ENCODE measurements at regions not wholly inside any gene's neighbourhood (a gene's known extent, or its start where the extent isn't known, plus 50 kb on each side); places are given as distances from the start of the nearest gene placed in this dataset.

DNA sequence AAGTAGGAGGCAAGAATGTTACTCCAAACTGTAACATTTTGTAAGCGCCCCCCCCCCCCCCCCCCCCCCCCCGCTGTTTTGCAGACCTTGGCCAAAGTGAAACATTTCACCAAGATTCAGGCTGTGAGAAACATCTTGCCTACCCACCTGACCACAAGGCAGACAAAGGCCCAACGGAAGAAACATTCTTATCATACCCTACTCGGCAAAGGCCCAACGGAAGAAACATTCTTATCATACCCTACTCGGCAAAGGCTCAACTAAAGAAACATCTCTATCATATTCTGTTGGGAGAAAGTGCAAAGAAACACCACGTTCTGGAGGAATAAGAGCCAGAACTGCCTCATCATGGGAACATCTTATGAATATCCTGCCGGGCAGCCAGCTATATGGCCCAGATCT lies 117.1 kb downstream of the JRKL start:
- no peak overlapping the region for H3K4me3 Mint-ChIP-seq
- Histone ChIP-seq H3K14ac (ENCODE audit: insufficient read depth, low read length) (no peak overlapping the region), H4K91ac (ENCODE audit: insufficient read length, low read depth, low read length) (no peak overlapping the region), H2BK120ac (ENCODE audit: low read depth, low read length, poor library complexity, severe bottlenecking) (no peak overlapping the region), H2BK12ac (ENCODE audit: insufficient read length, low read depth, low read length) (no peak overlapping the region), H3K56ac (ENCODE audit: insufficient read length, low read depth, low read length) (no peak overlapping the region), H3K4me2 (ENCODE audit: insufficient read depth, insufficient read length, low read length) (no peak overlapping the region), H3T11ph (ENCODE audit: low read length) (no peak overlapping the region), H3K18ac (ENCODE audit: insufficient read length, low read depth, low read length) (no peak overlapping the region), H3K9me3 (ENCODE audit: control insufficient read depth, low read depth, low read length) (no peaks in the 10 kb centered on the region), H3K79me2 (ENCODE audit: insufficient read depth, low read length) (no peaks in the 10 kb centered on the region), H2BK20ac (ENCODE audit: low read depth, low read length, poor library complexity, severe bottlenecking) (no peak overlapping the region), H4K20me1 (ENCODE audit: control insufficient read depth, insufficient read depth, insufficient read length) (no peaks in the 10 kb centered on the region), H3K27ac (ENCODE audit: insufficient read length, low read depth, low read length) (no peak overlapping the region), H2AFZ (ENCODE audit: low read length) (no peak overlapping the region), H2BK5ac (ENCODE audit: insufficient read length, low read length) (no peak overlapping the region), H3K4me1 (ENCODE audit: insufficient read depth, low read length) (no peaks in the 10 kb centered on the region), H3K4ac (ENCODE audit: low read depth, low read length) (no peak overlapping the region), H3K23ac (ENCODE audit: insufficient read length, low read depth, low read length) (no peak overlapping the region), H3K23me2 (ENCODE audit: insufficient read length, low read depth, low read length, poor library complexity, severe bottlenecking) (no peaks in the 10 kb centered on the region), H4K8ac (replicated peaks; ENCODE audit: insufficient read length, low read depth, low read length) (no peak overlapping the region), H3K9ac (ENCODE audit: extremely low read depth, insufficient read length, low read length) (no peak overlapping the region), H3K79me1 (ENCODE audit: insufficient read depth, low read depth, low read length, poor library complexity, severe bottlenecking) (no peaks in the 10 kb centered on the region), H2AK5ac (ENCODE audit: insufficient read length, low read length) (no peak overlapping the region), H2BK15ac (ENCODE audit: low read depth, low read length) (no peak overlapping the region), H4K5ac (ENCODE audit: insufficient read length, low read depth, low read length) (no peak overlapping the region), H3K27me3 (ENCODE audit: insufficient read depth, low read length) (no peaks in the 10 kb centered on the region)
- no peaks in the 10 kb centered on the region for H3K4me1 Mint-ChIP-seq
- TF ChIP-seq, protein P1, sequence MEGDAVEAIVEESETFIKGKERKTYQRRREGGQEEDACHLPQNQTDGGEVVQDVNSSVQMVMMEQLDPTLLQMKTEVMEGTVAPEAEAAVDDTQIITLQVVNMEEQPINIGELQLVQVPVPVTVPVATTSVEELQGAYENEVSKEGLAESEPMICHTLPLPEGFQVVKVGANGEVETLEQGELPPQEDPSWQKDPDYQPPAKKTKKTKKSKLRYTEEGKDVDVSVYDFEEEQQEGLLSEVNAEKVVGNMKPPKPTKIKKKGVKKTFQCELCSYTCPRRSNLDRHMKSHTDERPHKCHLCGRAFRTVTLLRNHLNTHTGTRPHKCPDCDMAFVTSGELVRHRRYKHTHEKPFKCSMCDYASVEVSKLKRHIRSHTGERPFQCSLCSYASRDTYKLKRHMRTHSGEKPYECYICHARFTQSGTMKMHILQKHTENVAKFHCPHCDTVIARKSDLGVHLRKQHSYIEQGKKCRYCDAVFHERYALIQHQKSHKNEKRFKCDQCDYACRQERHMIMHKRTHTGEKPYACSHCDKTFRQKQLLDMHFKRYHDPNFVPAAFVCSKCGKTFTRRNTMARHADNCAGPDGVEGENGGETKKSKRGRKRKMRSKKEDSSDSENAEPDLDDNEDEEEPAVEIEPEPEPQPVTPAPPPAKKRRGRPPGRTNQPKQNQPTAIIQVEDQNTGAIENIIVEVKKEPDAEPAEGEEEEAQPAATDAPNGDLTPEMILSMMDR (conservative IDR thresholded peaks at IDR 0.05): no peak
- H3K27ac Mint-ChIP-seq: no peak overlapping the region; a peak in 1 of 7 replicates
- WGBS (ENCODE audit: extremely low coverage, insufficient read length, low lambda C conversion rate): no CpG with 5 or more reads among the region's 8 CpGs
- no peaks in the 10 kb centered on the region for H3K9me3 Mint-ChIP-seq
- H3K27me3 Mint-ChIP-seq (ENCODE audit: low read depth): no peaks in the 10 kb centered on the region
- DNase-seq: no peak
- no peaks in the 10 kb centered on the region for H3K36me3 Mint-ChIP-seq (ENCODE audit: insufficient read depth in 1 of 3, low read depth in 3 of 3)
